ENCODE measurements at regions not wholly inside any gene's neighbourhood (a gene's known extent, or its start where the extent isn't known, plus 50 kb on each side); places are given as distances from the start of the nearest gene placed in this dataset.

GRCh38 chr13:34338102-34338501, 520.2 kb downstream of the RFC3 start:
- H4K5ac ChIP-seq (ENCODE audit: insufficient read length, low read depth, low read length) = no peak overlapping the region
- no peak overlapping the region for H3K4ac ChIP-seq (ENCODE audit: low read depth, low read length)
- TF ChIP-seq, protein P1, sequence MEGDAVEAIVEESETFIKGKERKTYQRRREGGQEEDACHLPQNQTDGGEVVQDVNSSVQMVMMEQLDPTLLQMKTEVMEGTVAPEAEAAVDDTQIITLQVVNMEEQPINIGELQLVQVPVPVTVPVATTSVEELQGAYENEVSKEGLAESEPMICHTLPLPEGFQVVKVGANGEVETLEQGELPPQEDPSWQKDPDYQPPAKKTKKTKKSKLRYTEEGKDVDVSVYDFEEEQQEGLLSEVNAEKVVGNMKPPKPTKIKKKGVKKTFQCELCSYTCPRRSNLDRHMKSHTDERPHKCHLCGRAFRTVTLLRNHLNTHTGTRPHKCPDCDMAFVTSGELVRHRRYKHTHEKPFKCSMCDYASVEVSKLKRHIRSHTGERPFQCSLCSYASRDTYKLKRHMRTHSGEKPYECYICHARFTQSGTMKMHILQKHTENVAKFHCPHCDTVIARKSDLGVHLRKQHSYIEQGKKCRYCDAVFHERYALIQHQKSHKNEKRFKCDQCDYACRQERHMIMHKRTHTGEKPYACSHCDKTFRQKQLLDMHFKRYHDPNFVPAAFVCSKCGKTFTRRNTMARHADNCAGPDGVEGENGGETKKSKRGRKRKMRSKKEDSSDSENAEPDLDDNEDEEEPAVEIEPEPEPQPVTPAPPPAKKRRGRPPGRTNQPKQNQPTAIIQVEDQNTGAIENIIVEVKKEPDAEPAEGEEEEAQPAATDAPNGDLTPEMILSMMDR (conservative IDR thresholded peaks at IDR 0.05) = no peak
- no peak for DNase-seq
- no peak overlapping the region for H3K14ac ChIP-seq (ENCODE audit: insufficient read depth, low read length)
- Mint-ChIP-seq H3K4me1 (no peaks in the 10 kb centered on the region), H3K9me3 (peaks cover 0 to 7% of the 10 kb centered on the region in 2 experiments; a peak in 4 of 5 replicates), H3K27ac (no peak overlapping the region), H3K4me3 (no peak overlapping the region), H3K27me3 (ENCODE audit: low read depth) (no peaks in the 10 kb centered on the region), H3K36me3 (ENCODE audit: insufficient read depth in 1 of 3, low read depth in 3 of 3) (peaks cover 0 to 2% (median 1%) of the 10 kb centered on the region in 3 experiments; a peak in 2 of 7 replicates)
- H3K79me2 ChIP-seq (ENCODE audit: insufficient read depth, low read length) = no peaks in the 10 kb centered on the region
- H3K9ac ChIP-seq (ENCODE audit: extremely low read depth, insufficient read length, low read length) = no peak overlapping the region
- H3K23ac ChIP-seq (ENCODE audit: insufficient read length, low read depth, low read length) = no peak overlapping the region
- H3K23me2 ChIP-seq (ENCODE audit: insufficient read length, low read depth, low read length, poor library complexity, severe bottlenecking) = no peaks in the 10 kb centered on the region
- H4K91ac ChIP-seq (ENCODE audit: insufficient read length, low read depth, low read length) = no peak overlapping the region
- no peak overlapping the region for H2BK120ac ChIP-seq (ENCODE audit: low read depth, low read length, poor library complexity, severe bottlenecking)
- H2AFZ ChIP-seq (ENCODE audit: low read length) = no peak overlapping the region
- H3K18ac ChIP-seq (ENCODE audit: insufficient read length, low read depth, low read length) = no peak overlapping the region
- no peak overlapping the region for H3K56ac ChIP-seq (ENCODE audit: insufficient read length, low read depth, low read length)
- H2BK5ac ChIP-seq (ENCODE audit: insufficient read length, low read length) = no peak overlapping the region
- H3K79me1 ChIP-seq (ENCODE audit: insufficient read depth, low read depth, low read length, poor library complexity, severe bottlenecking) = no peaks in the 10 kb centered on the region
- no CpG with 5 or more reads among the region's 1 CpG for WGBS (ENCODE audit: extremely low coverage, insufficient read length, low lambda C conversion rate)
- no peak overlapping the region for H3K27ac ChIP-seq (ENCODE audit: insufficient read length, low read depth, low read length)
- no peak overlapping the region for H2BK20ac ChIP-seq (ENCODE audit: low read depth, low read length, poor library complexity, severe bottlenecking)
- H3T11ph ChIP-seq (ENCODE audit: low read length) = no peak overlapping the region
- no peaks in the 10 kb centered on the region for H3K9me3 ChIP-seq (ENCODE audit: control insufficient read depth, low read depth, low read length)
- H2BK12ac ChIP-seq (ENCODE audit: insufficient read length, low read depth, low read length) = no peak overlapping the region
- no peak overlapping the region for H3K4me2 ChIP-seq (ENCODE audit: insufficient read depth, insufficient read length, low read length)
- H3K4me1 ChIP-seq (ENCODE audit: insufficient read depth, low read length) = no peaks in the 10 kb centered on the region
- no peak overlapping the region for H2BK15ac ChIP-seq (ENCODE audit: low read depth, low read length)
- no peak overlapping the region for H4K8ac ChIP-seq (replicated peaks; ENCODE audit: insufficient read length, low read depth, low read length)
- H4K20me1 ChIP-seq (ENCODE audit: control insufficient read depth, insufficient read depth, insufficient read length) = no peaks in the 10 kb centered on the region
- no peaks in the 10 kb centered on the region for H3K27me3 ChIP-seq (ENCODE audit: insufficient read depth, low read length)
- H2AK5ac ChIP-seq (ENCODE audit: insufficient read length, low read length) = no peak overlapping the region

Data from H9 (cell line).